HG03095 (cell line): ENCODE measurements at regions not wholly inside any gene's neighbourhood (a gene's known extent, or its start where the extent isn't known, plus 50 kb on each side); places are given as distances from the start of the nearest gene placed in this dataset.

Experiments
- ATAC-seq: cut with Tn5 transposase; IDR thresholded peaks from one replicate; pipeline ENCODE4 v1.9.1; 2021; ENCODE audit warnings: moderate library complexity; ENCODE audit not compliant: unreplicated experiment

DNA sequence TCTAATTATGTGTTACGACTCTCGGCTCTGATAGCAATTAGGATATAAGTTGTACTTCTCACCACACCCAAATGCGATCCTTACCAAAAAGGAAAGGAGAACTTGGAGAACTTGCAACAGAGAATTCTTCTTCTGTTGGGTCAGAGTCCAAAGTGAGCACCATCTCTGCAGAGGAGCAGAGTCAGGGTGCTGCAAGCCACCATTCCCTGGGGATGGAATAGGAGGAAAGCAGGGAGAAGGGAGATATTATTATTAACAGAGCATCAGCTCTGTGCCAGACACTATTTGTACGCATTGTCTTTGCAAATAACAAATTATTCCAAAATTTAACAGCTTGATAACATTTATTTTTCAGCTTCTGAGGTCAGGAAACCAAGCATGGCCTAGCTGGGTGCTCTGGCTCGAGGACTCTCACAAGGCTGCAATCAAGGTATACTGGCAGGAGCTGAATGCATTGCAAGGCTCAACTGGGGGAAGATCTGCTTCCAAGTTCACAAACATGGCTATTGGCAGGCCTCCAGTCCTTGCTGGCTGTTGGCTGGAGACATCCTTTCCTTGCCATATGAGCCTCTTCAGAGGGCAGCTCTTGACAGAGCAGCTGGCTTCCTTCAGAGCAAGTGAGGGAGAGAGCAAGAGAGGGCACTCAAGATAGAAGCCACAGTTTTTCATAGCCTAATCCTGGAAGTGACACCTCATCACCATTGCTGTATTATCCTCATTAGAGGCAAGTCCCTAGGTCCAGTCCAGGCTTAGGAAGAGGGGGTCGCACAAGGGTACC lies 296.2 kb upstream of the CDH5 start:
- no peak for ATAC-seq

GRCh38 chr16:66069587-66069986 lies 296.9 kb upstream of the CDH5 start:
- no peak for ATAC-seq

- no peak for ATAC-seq
Measured at GRCh38 chr16:66066404-66066803, 300.1 kb upstream of the CDH5 start.

GRCh38 chr16:66065925-66066324 lies 300.6 kb upstream of the CDH5 start:
- no peak for ATAC-seq

DNA sequence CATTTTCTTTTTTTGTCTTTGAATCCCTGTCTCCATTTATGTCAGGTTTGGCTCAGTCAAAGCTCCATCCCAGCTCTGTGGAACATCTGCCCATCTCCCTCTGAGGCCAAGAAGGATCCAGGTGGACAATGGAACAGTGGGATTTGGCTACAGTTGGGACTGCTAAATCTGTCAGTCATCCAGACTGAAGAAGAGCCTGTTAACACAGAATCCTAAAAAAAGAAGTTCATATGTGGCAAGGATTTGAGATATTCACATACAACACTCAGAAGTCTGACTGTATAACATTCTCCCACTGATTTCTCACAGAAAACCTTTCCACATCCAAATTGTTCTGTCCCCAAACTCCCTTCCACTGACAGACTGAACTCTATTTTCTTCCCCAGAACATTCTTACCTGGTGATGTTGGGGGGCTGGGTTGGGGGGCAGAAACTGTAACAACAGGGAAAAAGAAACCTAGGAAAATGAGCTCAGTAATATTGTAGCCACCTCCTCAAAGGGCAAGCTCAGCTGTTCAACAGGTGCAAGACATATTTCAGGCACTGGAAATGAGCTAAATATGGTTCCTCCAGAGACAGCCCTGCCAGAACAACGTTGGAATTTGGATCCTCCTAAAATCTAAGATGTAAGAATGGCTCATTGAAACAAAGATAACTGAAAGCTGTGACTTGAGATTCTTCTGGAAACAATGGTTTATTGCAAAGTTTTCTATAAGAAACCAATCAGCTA lies 301.5 kb upstream of the CDH5 start:
- ATAC-seq = no peak

- ATAC-seq = no peak
Measured at GRCh38 chr16:66058832-66059231, 307.7 kb upstream of the CDH5 start.

DNA sequence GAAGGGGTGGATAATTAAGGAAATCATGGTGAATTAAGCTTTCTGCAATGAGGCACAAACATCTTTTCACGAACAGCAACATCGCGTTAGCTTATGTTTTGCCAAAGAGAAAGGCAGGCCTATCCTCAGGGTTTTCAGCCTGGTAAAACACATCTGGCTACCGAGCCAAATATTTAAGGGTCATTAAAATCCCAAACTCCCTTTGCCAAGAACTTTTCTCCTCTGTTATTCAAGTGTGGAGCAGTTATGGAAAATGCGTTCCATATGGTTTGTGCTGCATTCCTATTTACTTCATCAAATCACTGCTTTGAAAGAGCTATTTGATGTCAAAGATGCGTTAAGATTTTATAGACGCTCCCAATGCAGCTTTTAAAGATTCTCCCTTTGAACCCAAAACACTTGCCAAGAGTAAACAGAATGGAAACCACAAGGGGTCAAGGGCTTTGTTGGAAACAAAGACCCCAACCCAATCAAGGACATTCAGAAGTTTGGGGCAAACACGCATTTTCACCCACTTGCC lies 308.3 kb upstream of the CDH5 start:
- ATAC-seq = no peak

DNA sequence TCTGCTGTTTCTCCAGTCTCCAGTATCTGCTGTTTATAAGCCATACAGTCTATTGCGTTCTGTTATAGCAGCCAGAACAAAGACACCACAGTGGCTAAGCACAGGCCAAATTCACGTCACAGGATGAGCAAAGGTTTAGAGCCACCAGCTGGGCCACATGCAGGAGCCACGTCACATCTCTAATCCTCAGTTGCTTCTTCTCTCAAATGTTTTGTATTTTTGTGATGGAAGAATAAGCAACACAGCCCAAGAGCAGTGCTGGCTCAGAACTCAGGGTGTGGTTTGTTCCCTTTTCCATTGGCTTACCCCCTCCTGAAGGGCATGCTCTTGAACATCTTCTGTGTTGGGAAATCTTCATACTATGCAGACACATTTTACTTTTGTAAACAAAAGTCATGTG lies 309.4 kb upstream of the CDH5 start:
- no peak for ATAC-seq

GRCh38 chr16:66054095-66054494 lies 312.4 kb upstream of the CDH5 start:
- ATAC-seq = no peak

DNA sequence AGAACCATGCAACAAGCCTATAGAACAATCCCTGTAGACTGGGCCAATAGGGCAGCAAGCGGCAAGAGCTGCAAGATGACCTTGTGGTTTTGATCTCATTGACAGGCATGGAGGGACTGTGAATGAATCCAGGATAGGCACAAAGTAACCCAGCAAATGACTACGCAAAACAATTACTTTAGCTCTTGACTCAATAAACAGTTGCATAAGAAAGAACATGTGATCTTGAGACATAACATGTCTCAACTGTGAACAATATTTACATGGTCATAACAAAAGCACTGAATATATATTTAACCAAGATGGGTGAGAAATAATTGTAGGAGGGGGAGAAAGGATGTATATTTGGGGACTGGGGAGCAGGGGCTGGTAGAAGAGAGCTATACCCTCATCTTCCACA lies 313.7 kb upstream of the CDH5 start:
- ATAC-seq = no peak

- no peak for ATAC-seq
Measured at GRCh38 chr16:66050991-66051390, 315.5 kb upstream of the CDH5 start.

- ATAC-seq = no peak
Measured at GRCh38 chr16:66049865-66050264, 316.6 kb upstream of the CDH5 start.

DNA sequence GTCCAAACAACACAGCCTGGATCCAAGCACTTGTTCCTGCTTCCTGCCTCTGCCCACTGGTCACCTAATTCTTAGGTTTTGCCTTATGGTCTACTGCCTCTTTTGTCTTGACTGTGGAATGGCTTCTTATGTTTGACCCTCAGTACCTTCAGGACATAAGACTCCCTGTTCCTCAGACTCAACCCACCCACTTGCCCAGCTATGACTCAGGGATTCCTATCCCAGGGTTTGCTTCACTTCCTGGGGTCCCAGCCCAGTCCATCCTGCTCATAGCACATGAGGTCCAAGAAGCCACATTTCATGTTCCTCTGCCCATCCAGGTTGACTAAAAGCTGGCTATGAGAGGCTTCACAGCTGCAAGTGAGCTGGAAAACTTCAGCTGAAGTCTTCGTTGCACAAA lies 320.9 kb upstream of the CDH5 start:
- ATAC-seq = no peak

- no peak for ATAC-seq
Measured at GRCh38 chr16:66044556-66044955, 321.9 kb upstream of the CDH5 start.

DNA sequence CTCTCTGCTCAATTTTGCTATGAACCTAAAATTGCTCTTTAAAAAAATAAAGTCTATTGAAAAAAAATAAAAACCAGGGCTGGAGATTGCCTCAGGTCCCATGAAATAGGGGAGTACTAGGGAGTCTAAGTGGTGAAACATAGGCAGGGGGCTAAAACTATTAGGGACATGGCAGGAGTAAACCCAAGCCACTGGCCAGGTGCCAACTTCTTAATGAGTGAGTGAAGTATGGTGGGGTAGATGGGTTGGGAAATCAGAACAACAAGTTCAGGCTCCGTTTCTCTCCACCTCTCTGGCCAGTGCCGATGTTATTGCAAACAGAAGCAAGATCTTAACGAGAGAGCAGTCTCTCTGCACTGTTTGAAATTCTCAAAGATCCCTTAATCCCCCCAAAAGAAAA lies 322.4 kb upstream of the CDH5 start:
- no peak for ATAC-seq

DNA sequence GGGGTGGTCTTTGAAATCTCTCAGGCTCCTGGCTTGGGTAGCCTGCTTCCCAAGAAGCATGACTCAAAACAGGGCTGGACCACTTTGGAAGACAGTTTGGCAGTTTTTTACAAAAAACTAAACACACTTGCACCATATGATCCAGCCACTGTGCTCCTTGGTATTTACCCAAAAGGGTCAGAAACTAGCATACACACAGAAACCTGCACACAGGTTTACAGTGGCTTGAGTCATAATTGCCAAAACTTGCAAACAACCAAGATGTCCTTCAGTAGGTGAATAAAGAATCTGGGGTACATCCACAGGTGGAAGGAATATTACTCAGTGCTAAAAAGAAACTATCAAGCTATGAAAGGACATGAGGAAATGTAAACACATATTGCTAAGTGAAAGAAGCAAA lies 323.2 kb upstream of the CDH5 start:
- no peak for ATAC-seq

- no peak for ATAC-seq
Measured at GRCh38 chr16:66042341-66042740, 324.1 kb upstream of the CDH5 start.

DNA sequence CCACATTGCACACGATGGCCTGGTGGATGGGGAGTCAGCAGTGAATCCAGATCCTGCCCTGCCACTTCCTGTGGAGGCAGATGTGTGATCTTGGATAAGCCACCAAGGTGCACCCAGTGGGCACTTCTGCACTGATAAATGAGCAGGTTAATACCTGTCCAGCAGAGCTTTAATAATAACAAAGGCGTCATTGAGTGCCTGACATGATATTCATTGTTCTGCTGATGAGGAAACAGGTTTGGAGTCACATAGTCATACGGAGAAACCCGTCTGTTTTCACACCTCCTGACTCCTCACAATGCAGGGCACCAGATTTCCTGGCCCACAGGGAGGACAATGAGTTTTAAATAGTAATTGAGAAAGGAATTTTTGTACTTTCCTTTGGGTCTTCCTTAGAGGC lies 324.6 kb upstream of the CDH5 start:
- no peak for ATAC-seq

DNA sequence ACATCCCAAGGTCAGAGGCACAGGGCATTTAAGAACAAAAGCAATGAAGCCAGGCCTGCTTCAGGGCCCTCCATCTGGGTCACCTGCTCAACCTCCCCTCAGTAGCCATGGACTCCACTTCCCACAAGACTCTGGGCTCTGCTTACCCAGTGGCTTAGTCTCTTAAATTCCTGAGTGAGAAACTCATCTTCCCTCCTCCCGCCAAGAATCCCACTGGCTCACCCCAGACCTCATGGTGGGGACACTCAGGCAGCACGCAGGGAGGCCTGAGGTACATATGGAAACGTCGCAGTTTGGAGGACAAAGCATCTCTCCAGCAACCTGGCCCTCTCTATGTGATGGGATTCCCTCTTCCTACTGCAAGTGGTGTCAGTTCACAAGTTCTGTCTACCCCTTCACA lies 326.7 kb upstream of the CDH5 start:
- no peak for ATAC-seq

- ATAC-seq = no peak
Measured at GRCh38 chr16:66036793-66037715, 329.4 kb upstream of the CDH5 start.

- ATAC-seq = no peak
Measured at GRCh38 chr16:66036184-66036583, 330.3 kb upstream of the CDH5 start.
